GM12873 (cell line): ENCODE measurements at regions not wholly inside any gene's neighbourhood (a gene's known extent, or its start where the extent isn't known, plus 50 kb on each side); places are given as distances from the start of the nearest gene placed in this dataset.

ENCODE experiments used
- CTCF ChIP-seq: IDR thresholded peaks from 2 replicates; pipeline ENCODE4 v1.5.1; 2012; ENCODE audit warnings: low read depth, mild to moderate bottlenecking, moderate library complexity, low read length, control low read depth; ENCODE audit not compliant: insufficient read depth; ENCODE audit errors: missing control alignments

- TF ChIP-seq CTCF: no peak
Measured at GRCh38 chr9:23447944-23448343, 378.1 kb downstream of the ELAVL2 start.

GRCh38 chr9:23451802-23452418 is 374.1 kb downstream of the ELAVL2 start:
- TF ChIP-seq CTCF: no peak

GRCh38 chr9:23464275-23464674 is 361.8 kb downstream of the ELAVL2 start:
- no peak for TF ChIP-seq CTCF

- TF ChIP-seq CTCF: no peak
Measured at GRCh38 chr9:23467276-23467675, 358.8 kb downstream of the ELAVL2 start.

GRCh38 chr9:23477908-23478307 is 348.1 kb downstream of the ELAVL2 start:
- no peak for TF ChIP-seq CTCF

- no peak for TF ChIP-seq CTCF
Measured at GRCh38 chr9:23483566-23483965, 342.5 kb downstream of the ELAVL2 start.

- peak; percentile 49 for TF ChIP-seq CTCF
Measured at GRCh38 chr9:23492126-23493002, 333.7 kb downstream of the ELAVL2 start.
